T-helper 2 cell (primary cell): ENCODE measurements at regions not wholly inside any gene's neighbourhood (a gene's known extent, or its start where the extent isn't known, plus 50 kb on each side); places are given as distances from the start of the nearest gene placed in this dataset.

Source experiments
- DNase-seq, 5 experiments: peaks; one replicate each; pipeline versions ENCODE4 v3.0.0 to v3.0.0-alpha.2; 2012 to 2022

DNA sequence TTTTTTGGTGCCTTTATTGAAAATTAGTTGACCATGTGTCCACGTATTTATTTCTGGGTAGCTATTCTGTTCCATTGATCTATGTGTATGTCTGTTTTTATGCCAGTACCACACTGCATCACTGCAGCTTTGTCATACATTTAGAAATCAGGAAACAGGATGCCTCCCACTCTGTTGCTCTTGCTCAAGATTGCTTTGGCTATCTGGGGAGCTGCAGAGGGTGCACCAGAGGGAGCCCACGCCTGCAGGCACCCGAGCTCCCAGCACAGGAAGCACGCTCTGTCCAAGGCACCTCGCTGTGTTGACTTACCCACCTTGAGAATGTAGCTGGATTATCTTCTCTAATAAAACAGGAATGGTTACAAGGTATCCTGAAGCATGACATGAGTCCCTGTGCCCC is 301.7 kb downstream of the TCERG1L start:
- DNase-seq = no peak

GRCh38 chr10:131010965-131011575 is 300.5 kb downstream of the TCERG1L start:
- DNase-seq = no peak

DNA sequence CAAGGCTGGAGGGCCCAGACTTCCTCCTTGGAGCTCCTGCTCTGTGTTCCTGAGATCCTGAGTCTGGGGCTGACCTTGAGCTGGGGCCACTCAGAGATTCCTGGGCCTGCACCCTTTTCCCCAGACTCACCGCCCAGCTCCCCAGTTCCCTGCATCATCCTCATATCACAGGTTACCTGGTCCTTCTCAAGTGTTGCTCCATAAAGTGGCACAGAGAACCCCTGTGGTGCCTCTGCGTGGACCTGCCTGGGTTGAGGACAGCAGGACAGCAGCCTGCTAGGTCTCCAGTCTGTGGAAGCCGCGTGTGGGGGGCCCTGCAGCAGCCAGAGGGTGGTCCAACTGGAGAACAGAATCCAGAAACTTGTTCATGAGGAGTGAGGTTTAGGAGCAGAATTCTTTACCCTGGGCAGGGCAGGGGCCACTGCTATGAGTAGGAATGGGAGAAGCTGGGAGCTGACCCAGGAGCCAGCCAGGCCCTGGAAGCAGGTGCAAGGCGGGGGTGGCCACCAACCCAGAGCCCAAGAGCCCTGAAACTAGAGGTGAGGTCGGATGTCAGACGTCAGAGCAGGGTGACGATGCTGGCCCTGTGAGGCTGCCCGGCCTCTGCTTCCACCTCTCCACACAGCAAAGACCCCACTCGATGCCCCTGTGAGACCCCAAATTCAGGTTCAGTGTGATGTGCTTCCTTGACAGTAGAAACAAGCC is 299.4 kb downstream of the TCERG1L start:
- DNase-seq = no peak

GRCh38 chr10:131012641-131012985 is 298.9 kb downstream of the TCERG1L start:
- DNase-seq = no peak

- DNase-seq = no peak
These were observed 298.1 kb downstream of the TCERG1L start for GRCh38 chr10:131013281-131013912.

DNA sequence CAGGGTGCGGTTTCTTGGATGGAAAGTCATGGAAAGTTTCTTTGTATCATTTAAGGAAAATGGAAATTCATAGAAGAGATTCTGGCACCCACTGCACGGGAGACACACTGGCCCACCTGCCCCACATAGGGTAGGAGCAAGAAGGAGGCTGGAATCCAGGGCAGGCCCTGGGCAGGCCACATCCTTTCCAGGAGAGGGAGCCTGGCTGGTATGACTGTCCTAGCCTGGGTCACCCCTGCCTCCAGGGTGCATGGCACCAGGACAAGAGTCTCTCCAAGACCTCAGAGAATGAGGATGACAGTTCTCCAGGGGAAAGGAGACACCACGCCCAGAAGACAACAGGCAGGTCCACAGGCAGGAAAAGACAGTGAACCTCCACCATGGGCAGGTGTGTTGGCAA is 297.2 kb downstream of the TCERG1L start:
- no peak for DNase-seq

DNA sequence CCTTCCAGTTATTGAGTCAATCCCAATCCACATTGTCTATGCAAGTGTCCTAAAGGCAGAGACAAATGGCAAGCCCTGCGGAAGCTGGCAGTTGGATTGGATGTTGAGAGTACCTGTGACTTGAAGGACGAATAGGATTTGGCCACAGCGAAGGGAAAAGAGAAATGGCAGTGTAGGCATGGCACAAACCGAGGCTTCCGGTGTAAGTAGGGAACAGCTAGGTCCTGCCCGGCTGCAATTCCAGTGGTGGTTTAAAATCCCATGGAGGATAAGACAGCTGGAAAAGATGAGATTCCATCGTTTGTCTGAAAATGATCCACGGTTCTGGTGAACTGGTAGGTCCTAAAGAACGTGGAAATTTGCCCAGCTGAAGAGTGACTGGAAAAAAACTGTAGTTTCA is 296.2 kb downstream of the TCERG1L start:
- no peak for DNase-seq

DNA sequence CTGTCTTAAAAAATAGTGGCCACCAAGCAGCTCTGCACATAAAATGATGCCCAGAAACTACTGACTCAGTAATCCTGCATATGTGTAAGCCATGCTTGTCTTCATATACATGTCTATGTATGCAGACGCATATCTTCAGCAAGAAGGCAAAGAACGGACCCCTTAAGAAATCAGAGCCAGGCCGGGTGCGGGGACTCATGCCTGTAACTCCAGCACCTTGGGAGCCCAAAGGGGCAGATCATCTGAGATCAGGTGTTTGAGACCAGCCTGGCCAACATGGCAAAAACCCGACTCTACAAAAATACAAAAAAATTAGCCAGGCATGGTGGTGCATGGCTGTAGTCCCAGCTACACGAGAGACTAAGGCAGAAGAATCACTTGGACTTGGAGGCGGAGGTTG is 295.0 kb downstream of the TCERG1L start:
- no peak for DNase-seq

DNA sequence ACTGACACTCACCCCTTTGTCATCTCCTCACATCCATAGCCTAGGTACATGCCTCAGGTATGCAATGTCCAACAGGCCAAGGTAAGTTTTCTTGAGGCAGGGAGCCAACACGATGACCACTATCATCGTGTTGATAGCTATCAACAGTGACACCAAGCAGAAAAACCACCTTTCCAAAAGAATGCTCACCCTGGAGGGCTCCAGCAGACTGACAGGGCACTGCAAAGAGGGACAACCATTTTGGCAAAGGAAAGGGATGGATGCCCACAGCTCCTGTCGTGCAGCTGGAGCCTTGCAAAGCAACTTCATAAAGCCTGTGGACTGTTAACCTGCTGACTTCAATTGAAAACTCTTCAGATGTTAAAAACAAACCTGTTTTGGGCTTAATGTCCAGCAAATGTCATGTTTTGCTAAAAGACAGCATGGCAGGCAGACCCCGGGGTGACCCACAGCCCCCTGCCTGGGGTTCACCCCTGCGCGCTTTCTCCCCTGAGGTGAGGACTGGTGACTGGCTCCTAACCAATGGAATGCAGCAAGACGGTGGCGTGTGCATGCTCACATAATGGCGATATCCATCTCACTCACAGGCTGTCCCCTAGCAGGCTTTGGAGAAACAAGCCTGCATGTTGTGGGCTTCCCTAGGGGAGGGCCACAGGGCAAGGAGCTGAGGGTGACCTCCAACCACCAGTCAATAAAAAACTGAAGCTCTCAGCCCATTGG is 293.8 kb downstream of the TCERG1L start:
- no peak for DNase-seq

DNA sequence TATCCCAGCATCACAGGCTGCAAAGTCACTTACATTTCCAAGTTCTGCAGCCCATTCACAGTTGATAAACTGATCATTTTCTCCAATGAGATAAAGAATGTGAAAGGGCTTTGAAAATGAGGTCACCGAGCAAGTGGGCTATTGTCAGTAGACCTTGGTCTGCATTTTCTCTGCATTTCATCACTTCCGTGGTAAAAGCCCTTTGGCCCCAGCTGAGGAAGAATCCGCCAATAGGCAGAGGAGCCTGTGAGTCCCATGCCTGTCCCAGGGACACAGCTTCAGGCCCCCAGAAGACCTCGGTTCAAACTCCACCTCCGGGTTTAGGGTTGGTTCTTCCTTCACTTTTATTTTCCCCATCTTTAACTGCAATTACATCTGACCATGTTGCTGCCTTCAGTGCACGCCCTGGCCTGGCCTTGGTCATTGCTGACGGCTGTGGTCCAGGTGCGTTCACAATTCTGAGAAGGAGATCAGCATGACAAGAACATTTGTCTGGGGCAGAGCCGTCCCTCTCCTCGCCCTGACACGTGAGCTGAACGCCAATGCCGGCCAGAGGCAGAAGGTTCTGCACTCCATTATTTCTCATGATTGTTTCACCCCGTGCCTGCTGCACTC is 292.5 kb downstream of the TCERG1L start:
- DNase-seq = no peak

GRCh38 chr10:131019696-131020095 is 291.8 kb downstream of the TCERG1L start:
- no peak for DNase-seq

- no peak for DNase-seq
These were observed 290.7 kb downstream of the TCERG1L start for GRCh38 chr10:131020775-131021174.

- no peak for DNase-seq
These were observed 290.1 kb downstream of the TCERG1L start for GRCh38 chr10:131021246-131021895.

DNA sequence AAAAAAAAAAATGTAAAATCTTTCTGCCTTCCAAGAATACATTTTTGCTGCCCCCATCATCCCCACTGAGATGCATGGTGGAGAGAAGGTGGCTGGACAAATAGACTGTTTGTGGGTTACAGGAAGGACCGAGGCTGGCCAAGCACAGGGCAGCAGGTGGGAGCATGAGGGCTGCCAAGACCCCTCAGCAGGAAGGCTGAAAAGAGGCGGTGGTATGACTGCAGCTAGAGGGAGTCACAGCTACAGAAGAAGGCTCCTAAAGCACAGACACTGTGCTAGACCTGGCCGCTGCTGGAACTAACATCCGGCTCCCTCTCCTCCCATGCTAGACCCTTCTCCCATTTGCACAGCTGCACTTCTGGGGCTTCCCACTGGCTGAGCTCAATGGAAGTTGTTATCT is 289.6 kb downstream of the TCERG1L start:
- DNase-seq = no peak

DNA sequence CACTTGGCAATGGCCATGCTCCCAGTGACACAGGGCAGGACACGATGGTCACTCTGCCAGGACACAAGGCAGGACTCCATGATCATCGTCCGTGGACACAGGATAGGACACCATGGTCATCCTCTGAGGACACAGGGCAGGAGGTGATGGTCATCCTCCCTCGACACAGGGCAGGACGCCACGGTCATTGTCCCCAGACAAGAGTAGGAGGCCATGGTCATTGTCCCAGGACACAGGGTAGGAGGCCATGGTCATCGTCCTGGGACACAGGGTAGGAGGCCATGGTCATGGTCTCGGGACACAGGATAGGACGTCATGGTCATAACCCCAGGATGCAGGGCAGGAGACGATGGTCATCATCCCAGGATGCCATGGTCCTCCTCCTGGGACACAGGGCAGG is 289.2 kb downstream of the TCERG1L start:
- DNase-seq = no peak

GRCh38 chr10:131022981-131023380 is 288.5 kb downstream of the TCERG1L start:
- DNase-seq = no peak

DNA sequence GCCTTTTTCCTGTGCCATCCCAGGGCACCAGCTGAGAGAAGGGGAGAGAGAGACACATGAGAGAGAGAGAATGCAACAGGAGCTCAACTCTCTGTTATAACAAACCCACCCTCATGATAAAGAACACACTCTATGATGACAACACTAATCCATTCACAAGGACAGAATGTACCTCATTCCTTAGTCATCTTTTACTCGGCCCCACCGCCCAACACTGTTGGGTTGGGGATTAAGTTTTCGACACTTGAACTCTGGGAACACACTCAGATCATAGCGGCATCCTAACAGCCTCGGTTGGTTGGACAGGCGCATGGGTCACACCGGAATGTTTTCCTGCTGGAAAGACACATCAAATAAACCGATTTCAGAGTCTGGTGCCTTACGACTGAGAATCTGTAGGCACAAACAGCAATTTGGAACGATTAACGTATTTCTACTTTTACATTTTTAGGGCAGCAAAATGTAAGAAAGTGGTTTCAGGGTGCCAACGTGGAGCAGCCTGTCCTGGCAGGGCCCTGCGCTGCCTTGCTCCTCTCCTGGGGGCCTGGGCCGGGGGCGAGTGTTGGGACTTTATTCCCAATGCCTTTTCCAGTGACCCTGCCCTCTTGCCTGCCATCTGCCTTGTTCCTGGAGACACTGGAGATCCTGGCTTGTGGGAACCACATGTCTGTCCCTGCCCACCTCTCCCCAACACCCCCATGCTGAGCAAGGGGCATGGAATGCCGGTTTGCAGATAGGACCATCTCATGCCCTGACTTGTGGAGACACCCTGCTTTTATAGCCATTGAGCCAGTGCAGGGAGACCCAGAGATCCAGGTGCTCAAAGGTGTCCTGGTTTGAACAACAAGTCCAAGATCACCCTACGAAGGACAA is 287.0 kb downstream of the TCERG1L start:
- no peak for DNase-seq

DNA sequence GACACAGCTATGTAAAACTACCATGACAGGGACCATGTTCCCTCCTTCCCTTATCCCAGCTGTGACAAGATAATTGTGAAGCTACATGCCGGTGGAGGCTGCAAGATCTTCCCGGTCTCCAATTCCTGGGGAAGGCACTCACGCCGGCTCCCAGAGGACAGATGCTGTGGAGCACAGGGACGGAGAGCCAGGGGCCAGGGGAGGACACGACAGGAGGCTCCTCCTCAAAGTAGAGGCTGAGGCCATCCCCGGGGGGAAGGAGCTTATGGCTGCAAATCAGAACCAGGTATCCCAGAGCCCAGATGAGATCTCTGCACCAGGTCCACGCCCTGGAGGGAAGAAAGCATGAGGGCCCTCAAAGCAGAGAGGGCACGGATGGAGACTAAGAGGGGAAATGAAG is 286.2 kb downstream of the TCERG1L start:
- no peak for DNase-seq

DNA sequence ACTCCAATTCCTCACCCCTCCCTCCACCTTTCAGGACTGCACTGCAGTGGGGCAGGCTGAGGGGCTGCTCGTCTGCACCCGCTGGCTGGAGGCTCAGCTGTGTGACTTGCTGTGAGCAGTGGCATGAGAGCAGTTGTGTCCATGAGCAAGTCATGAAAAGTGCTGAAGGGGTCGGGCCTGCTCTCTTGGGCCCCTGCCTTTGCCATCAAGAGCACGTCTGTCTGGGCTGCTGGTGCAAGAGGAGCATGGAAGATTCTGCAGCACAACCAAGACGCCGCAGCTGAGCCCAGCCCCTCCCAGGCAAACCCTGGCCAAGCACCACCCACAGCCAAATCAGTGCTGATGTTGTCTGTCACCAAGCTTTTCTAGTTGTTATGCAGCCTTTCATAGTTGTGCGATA is 284.3 kb downstream of the TCERG1L start:
- no peak for DNase-seq

DNA sequence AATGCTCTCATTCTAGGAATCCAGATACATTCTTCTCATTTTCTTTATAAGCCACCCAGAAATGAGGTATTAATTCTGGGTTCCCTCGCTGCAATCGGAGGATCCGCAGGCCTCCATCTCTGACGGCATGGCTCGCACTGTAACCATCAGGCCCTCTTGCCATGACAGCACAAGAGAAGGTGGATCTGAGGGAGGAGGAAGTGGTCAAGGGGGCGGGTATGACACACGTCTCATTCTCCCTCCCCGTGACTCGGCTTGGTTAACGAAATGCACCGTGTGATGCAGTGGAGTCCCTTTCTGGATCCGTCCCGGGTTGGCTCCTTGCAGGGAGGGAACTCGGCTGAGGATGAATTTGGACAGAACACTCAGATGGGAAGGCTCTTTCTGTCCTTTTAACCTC is 280.2 kb downstream of the TCERG1L start:
- no peak for DNase-seq

GRCh38 chr10:131032329-131033165 is 279.0 kb downstream of the TCERG1L start:
- DNase-seq = no peak
